HL-60/S4 (cell line): ENCODE measurements at regions not wholly inside any gene's neighbourhood (a gene's known extent, or its start where the extent isn't known, plus 50 kb on each side); places are given as distances from the start of the nearest gene placed in this dataset.
"Not testable (repeated sequence)": the region's sequence is repeated elsewhere in the genome, so short reads cannot be mapped to it uniquely, and the experiment has no call there.

Experiments
- in situ Hi-C: fragments of 300-500 bp; cut with MboI; formaldehyde crosslinking; loops from 2 replicates; pipeline ENCODE4 v1.14.3; 2022; ENCODE audit warnings: low sequenced_read_pairs

- in situ Hi-C loops: not testable (repeated sequence)
Measured at GRCh38 chr14:38600572-38600971, 344.7 kb upstream of the CLEC14A start.

DNA sequence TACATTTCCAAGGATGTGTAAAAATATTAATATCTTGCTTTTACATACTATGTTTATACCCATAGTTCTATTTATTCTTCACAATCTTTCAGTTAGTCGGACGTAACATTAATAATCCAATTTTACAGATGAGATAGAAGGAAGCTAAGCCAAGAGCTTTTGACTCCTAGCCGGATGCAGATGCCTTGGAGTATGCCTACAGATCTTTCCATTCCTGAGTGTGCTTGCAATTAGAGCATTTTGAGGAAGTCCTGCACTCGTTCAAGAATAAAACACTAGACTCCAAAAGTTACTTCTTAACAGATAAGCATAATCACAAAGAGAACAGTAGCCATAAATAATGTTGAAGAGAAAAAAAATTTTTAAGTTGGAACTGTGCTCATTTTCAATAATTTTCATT lies 337.6 kb upstream of the CLEC14A start:
- in situ Hi-C loops: no loop called here

- in situ Hi-C loops: no loop called here
Measured at GRCh38 chr14:38592764-38593442, 337.0 kb upstream of the CLEC14A start.

DNA sequence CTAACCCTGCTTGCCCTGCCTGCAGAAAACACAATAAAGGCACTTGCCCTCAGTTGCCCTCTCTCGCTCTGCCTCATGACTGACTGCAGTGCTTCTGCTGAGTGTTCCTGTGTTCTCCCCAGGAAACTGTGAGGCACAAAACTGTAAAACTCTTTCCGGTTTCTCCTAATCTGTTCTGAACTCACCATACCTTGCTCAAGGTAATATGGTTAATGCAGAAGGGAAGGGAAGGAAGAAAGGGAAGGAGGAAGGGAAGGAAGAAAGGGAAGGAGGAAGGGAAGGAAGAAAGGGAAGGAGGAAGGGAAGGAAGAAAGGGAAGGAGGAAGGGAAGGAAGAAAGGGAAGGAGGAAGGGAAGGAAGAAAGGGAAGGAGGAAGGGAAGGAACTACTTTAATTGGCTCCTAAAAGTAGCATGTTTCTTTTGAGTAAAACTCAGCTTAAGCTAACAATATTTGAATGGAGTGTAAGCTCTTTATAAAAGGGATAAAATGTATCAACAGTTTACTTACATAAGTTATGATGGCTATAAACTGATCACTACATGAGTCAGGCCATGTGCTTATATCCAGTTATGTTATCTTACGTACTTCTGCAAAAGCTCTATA lies 334.0 kb upstream of the CLEC14A start:
- in situ Hi-C loops: no loop called here

DNA sequence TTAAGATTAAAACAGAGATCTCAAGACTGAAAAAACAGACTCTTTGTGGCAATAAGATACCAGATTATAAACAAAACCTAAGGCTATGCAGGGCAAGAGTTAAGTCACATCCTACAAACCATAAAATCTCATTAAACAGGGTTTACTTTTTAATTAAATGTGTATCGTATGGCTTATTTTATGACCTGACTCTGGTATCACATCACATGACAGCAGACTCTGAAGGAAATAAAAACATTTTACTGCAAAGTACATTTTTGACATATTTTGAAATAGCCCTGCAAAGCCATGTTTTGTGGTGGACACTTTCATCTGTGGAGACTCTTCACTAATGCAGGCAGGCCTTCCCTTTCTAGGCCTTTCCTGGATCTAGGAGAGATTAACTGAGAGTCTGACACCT lies 327.6 kb upstream of the CLEC14A start:
- in situ Hi-C loops: no loop called here

- in situ Hi-C loops: no loop called here
Measured at GRCh38 chr14:38578278-38578681, 322.4 kb upstream of the CLEC14A start.

DNA sequence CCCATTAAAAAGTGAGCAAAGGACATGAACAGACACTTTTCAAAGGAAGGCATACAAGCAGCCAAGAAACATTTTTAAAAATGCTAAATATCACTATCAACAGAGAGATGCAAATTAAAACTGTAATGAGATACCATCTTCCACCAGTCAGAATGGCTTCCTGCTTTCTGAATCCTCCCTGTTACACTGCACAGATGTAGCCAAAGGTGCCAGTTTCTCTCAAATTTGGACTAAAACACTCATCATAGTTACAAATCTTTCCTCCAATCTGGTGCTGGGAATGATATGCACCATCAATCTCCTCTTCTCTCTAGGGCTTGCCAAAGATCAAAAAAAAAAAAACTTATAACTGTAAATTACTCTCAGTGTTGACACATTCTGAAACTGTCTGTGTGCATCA lies 311.8 kb upstream of the CLEC14A start:
- in situ Hi-C loops: no loop called here

DNA sequence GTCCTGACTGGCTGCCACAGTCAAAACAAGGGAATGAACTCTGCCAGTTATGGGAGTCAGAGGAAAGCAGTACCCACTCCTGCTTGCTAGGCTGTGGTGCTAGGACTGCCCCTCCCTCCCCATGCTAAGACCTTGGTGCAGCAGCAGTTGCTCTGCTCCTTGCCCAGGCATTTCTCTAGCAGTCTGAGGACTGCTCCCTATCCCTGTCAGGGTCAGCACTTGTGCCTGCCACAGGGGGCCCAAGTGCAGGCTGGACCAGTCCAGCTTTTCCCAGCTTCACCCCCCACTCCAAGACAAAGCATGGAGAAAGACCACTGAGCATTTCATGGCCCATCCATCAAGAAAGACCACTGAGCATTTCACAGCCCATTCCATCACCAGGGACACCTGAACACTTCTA lies 305.8 kb upstream of the CLEC14A start:
- in situ Hi-C loops: no loop called here

GRCh38 chr14:38559711-38560110 lies 303.8 kb upstream of the CLEC14A start:
- in situ Hi-C loops: no loop called here

- in situ Hi-C loops: not testable (repeated sequence)
Measured at GRCh38 chr14:38557391-38557790, 301.5 kb upstream of the CLEC14A start.

GRCh38 chr14:38556252-38556651 lies 300.4 kb upstream of the CLEC14A start:
- in situ Hi-C loops: no loop called here

DNA sequence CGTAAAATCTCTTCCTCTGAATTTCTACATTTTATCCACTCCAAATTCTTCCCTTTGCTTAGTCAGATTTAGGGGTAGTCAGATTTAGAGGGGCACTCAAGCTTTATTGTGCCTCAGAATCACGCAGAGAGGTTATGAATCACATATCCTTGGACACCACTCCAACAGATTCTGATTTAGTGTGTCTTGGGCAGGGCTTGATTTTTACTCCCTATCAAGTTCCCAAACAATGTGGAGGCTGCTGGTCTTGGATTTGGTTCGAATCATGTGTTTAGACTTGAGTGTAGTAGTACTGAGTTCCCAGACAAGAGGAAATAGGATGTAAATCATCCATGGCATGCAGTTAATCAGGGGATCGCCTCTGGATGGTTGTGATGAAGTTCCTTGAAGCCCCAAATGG lies 298.1 kb upstream of the CLEC14A start:
- in situ Hi-C loops: no loop called here

DNA sequence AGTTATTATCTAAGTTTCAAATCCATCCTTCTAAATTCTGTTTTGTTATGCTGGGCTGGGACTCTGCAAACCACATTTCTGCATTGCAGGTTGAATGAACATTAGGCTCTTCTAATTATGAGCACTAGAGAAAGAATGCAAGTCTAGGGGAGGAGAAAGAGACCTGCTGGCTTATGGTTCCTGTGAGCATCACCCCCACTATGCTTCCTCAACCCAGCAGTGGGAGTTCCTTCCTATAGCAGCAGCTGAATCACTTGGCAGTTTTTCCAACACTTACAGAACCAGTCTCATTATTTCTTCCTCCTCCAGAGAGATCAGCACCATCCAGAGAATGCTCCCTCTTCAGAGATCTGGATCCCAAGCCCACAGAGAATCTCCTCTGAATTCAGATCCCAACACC lies 297.7 kb upstream of the CLEC14A start:
- in situ Hi-C loops: no loop called here

DNA sequence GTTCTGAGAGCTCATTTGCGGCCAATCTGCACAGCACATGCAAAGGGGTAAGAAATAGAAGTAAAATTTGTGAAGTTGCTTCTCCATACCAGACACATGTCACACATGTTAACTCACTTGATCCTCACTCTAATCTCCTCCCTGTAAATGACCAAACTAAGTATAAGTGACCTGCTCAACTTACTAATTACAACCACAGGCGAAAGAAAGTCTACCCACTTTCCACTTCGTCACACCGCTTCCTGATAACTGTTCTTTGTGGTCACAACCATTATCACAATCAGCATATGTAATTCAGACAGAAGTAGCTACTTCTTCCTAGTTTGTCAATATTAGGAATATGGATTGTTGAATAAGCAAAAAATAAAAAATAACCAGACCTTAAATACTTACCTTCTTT lies 293.7 kb upstream of the CLEC14A start:
- in situ Hi-C loops: no loop called here

GRCh38 chr14:38547961-38548490 lies 292.1 kb upstream of the CLEC14A start:
- in situ Hi-C loops: no loop called here

GRCh38 chr14:38546932-38547551 lies 291.1 kb upstream of the CLEC14A start:
- in situ Hi-C loops: no loop called here

- in situ Hi-C loops: no loop called here
Measured at GRCh38 chr14:38544776-38545175, 288.9 kb upstream of the CLEC14A start.

DNA sequence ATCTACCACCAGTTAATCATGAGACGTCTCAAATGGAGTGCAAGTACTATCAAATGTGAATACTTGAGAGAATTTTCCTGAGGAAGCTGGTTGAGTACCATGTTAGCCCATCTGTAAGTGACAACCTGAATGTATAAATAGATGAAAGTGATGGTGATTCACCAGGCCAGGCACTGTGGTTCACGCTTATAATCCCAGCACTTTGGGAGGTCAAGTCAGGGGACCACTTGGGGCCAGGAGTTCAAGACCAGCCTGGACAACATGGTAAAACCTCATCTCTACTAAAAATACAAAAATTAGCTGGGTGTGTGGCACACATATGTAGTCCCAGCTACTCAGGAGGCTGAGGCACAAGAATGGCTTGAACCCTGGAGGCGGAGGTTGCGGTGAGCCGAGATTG lies 288.0 kb upstream of the CLEC14A start:
- in situ Hi-C loops: not testable (repeated sequence)

DNA sequence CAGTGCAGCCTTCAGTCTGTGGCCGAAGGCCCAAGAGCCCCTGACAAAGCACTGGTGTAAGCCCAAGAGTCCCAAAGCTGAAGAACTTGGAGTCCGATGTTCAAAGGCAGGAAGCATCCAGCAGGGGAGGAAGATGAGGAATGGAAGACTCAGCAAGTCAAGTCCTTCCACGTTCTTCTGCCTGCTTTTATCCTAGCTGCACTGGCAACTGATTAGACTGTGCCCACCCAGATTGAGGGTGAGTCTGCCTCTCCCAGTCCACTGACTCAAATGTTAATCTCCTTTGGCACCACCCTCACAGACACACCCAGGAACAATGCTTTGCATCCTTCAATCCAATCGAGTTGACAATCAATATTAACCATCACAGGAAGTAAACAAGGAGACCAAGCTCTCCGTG lies 282.2 kb upstream of the CLEC14A start:
- in situ Hi-C loops: not testable (repeated sequence)

DNA sequence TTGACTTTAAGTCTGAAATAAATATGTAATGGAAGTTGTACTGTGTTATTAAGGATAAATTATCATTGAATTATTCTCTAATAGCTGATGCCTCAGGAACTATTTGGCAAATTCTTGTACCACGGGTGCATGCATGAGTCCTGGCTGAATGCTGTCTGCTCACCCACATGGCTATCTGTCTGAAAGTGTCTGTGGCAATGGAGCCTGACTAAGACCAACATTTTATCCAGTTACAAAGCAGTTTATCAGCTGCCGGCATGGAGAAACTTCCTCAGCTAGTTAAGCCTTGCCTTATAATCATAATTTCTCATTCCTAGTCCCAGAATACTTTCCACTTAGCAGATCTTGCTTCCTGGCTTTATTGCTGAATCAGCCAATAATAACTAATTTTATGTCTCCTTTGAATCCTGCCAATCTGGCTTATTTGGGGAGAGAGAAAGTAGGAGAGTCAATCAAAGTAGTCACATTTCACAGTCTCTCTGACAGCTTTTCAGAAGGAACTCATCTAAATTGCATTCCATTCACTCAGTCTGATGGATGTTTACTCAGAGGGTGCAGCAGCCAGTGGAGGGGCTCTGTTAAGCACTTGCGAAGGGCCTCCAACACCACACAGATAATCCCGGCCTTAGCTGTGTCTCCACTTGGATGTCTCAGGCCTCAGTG lies 280.6 kb upstream of the CLEC14A start:
- in situ Hi-C loops: no loop called here

DNA sequence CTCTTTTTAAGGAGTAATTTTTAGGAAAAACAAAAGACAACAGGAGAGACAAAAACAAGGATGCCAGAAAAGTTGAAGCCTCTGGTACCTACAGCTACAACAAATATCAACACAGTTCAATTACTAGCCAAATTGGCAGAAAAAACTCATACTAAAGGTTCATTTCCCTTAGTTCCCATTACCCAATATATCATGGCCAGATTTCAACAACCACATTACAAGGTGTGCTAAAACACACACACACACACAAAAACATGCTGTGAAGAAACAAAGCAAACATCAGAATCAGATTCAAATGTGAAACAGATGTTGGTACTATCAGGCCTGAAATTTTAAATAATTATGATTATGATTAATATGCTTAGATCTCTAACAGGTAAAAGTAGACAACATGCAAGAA lies 272.7 kb upstream of the CLEC14A start:
- in situ Hi-C loops: no loop called here

GRCh38 chr14:38527502-38527878 lies 271.6 kb upstream of the CLEC14A start:
- in situ Hi-C loops: no loop called here
